HG03571 (cell line): ENCODE measurements at regions not wholly inside any gene's neighbourhood (a gene's known extent, or its start where the extent isn't known, plus 50 kb on each side); places are given as distances from the start of the nearest gene placed in this dataset.
"Not testable (repeated sequence)": the region's sequence is repeated elsewhere in the genome, so short reads cannot be mapped to it uniquely, and the experiment has no call there.

Experiments used
- ATAC-seq: cut with Tn5 transposase; IDR thresholded peaks from one replicate; pipeline ENCODE4 v1.9.1; 2021; ENCODE audit not compliant: unreplicated experiment

GRCh38 chr10:117838500-117839498 is 207.9 kb downstream of the RAB11FIP2 start:
- not testable (repeated sequence) for ATAC-seq

- ATAC-seq: not testable (repeated sequence)
These were observed 190.3 kb downstream of the RAB11FIP2 start for GRCh38 chr10:117856426-117856825.

GRCh38 chr10:117860135-117860534 is 186.6 kb downstream of the RAB11FIP2 start:
- ATAC-seq: no peak

- ATAC-seq: no peak
These were observed 185.9 kb downstream of the RAB11FIP2 start for GRCh38 chr10:117860823-117861222.

GRCh38 chr10:117861329-117861728 is 185.4 kb downstream of the RAB11FIP2 start:
- no peak for ATAC-seq

GRCh38 chr10:117863771-117864170 is 183.0 kb downstream of the RAB11FIP2 start:
- no peak for ATAC-seq

- no peak for ATAC-seq
These were observed 180.8 kb downstream of the RAB11FIP2 start for GRCh38 chr10:117865945-117866344.

- no peak for ATAC-seq
These were observed 178.6 kb downstream of the RAB11FIP2 start for GRCh38 chr10:117868151-117868550.

- no peak for ATAC-seq
These were observed 170.9 kb downstream of the RAB11FIP2 start for GRCh38 chr10:117875793-117876192.

- no peak for ATAC-seq
These were observed 170.5 kb downstream of the RAB11FIP2 start for GRCh38 chr10:117876210-117876609.

- ATAC-seq: no peak
These were observed 168.1 kb downstream of the RAB11FIP2 start for GRCh38 chr10:117878626-117879025.

GRCh38 chr10:117884093-117884492 is 162.6 kb downstream of the RAB11FIP2 start:
- ATAC-seq: no peak

GRCh38 chr10:117884592-117884991 is 162.1 kb downstream of the RAB11FIP2 start:
- no peak for ATAC-seq

- ATAC-seq: no peak
These were observed 161.4 kb downstream of the RAB11FIP2 start for GRCh38 chr10:117885206-117885829.

- no peak for ATAC-seq
These were observed 160.0 kb downstream of the RAB11FIP2 start for GRCh38 chr10:117886766-117887165.

- ATAC-seq: no peak
These were observed 157.1 kb downstream of the RAB11FIP2 start for GRCh38 chr10:117889664-117890063.

GRCh38 chr10:117892681-117893220 is 154.0 kb downstream of the RAB11FIP2 start:
- ATAC-seq: no peak

GRCh38 chr10:117894339-117894738 is 152.4 kb downstream of the RAB11FIP2 start:
- no peak for ATAC-seq

- no peak for ATAC-seq
These were observed 150.2 kb downstream of the RAB11FIP2 start for GRCh38 chr10:117896517-117896916.

GRCh38 chr10:117899181-117899683 is 147.5 kb downstream of the RAB11FIP2 start:
- ATAC-seq: no peak

GRCh38 chr10:117900280-117900679 is 146.5 kb downstream of the RAB11FIP2 start:
- ATAC-seq: no peak

GRCh38 chr10:117903854-117904253 is 142.9 kb downstream of the RAB11FIP2 start:
- no peak for ATAC-seq
